ENCODE measurements at regions not wholly inside any gene's neighbourhood (a gene's known extent, or its start where the extent isn't known, plus 50 kb on each side); places are given as distances from the start of the nearest gene placed in this dataset.

DNA sequence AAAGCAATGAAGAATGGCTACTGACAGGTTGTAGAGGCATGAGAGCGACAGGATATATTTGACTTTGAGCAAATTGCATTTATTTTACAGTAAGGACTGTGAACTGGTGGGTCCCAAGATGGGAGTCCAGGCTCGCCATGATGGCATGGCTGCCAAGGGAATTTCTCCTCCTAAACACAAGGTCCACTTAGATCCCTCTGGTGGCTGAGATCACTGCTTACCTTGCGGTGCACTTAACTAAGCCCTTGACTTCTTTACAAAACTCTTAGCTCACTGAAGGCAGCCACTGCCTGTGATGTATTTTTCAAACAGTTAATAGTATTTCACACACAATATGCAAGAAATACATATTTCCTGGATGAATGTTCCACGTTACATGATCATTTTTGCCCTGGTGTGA is 50.3 kb upstream of the SORBS2 start:
- no peak for DNase-seq

- no peak for DNase-seq
These were observed 52.0 kb upstream of the SORBS2 start for GRCh38 chr4:185863946-185864345.

- no peak for DNase-seq
These were observed 53.9 kb upstream of the SORBS2 start for GRCh38 chr4:185865901-185866328.

DNA sequence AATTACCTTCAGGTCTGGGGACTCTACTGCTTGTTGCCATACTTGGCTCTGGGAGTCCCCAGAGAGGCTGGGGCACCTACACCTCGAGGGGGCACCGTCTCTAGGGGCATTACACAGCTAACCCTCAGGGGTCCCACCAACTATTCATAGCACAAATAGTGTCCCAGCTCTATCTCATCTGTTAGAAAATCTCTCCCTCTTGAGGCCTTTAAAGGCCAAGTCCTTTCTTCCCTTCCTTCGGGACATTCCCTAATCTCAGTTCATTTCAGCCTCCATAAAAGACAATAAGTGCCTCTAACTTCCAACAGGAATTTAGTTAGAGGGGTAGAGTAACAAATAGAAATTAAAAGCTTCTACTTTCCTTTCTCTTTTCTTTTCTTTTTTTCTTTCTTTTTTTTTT is 55.8 kb upstream of the SORBS2 start:
- no peak for DNase-seq

DNA sequence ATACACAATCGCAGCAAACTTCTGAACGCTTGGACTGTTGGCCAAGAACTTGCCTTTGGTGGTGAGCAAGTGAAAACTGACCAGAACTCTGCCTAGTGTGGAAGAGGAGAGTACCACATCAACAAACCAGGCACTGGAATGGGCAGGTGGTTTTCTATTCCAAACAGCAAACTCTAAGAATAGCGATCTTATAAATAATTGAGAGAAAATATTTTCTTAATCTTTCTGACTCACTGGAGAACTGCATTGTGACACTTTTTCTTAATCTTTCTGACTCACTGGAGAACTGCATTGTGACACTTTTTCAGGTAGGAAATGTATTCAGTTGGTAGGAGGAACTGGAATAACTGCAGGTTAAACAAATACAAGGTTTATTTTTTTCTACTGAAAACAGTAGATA is 57.0 kb upstream of the SORBS2 start:
- DNase-seq, result no peak

- peak; percentile 57 to 86 for DNase-seq
These were observed 57.4 kb upstream of the SORBS2 start for GRCh38 chr4:185869427-185869826.

GRCh38 chr4:185870366-185870765 is 58.4 kb upstream of the SORBS2 start:
- DNase-seq, result no peak

GRCh38 chr4:185872747-185873380 is 60.9 kb upstream of the SORBS2 start:
- no peak for DNase-seq

DNA sequence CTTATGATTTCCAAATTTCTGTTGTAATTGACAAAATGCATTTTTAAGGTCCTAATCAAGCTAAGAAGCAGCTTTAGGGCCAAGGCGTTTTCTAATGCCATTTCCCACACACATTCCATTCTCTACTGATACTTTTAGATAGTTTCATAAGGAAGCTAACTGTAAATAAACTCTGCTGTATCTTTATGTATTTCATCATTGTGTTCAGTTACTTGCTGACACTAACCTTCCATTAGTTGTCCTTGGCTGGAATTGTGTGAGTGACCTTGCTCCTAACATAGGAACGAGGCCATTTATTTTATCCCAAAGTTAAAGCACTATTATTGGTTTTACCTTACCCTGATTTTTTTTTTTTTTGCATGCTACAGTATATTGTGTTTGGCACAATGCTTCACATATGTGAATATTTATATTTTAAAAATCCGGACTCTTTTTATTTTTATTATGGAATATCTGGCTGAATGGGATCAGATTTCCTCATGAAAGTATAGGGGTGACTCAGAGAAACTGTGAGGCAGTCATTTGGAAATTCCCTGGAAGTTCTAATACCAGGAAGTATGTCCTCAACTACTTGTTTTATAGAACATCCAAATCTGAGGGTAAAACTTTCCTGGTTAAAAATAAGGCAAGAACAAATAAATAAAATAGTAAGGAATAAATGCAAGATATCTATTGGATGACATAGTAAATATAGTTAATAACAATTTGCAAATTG is 62.7 kb upstream of the SORBS2 start:
- DNase-seq, result no peak

GRCh38 chr4:185875316-185875907 is 63.4 kb upstream of the SORBS2 start:
- DNase-seq, result no peak

GRCh38 chr4:185878633-185879032 is 66.6 kb upstream of the SORBS2 start:
- DNase-seq, result no peak

- no peak for DNase-seq
These were observed 67.8 kb upstream of the SORBS2 start for GRCh38 chr4:185879666-185880312.

DNA sequence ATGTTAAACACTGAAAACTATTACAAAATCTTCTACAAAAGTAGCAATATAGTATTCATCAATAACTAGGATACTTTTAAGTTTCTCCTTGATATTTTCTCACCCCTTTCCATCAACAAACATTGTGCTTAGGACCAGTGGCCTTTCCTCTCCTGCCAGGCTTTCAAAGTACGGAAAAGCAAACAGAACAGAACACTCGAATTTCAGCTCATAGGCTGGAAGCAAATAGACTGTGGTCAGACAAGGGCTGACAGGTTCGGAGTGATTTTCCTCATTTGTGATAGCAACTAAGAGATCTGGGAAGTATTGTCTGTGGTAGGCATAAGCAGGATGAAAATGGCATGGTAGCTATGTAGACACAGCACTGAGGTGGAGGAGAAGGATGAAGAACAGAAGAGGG is 68.6 kb upstream of the SORBS2 start:
- no peak for DNase-seq

DNA sequence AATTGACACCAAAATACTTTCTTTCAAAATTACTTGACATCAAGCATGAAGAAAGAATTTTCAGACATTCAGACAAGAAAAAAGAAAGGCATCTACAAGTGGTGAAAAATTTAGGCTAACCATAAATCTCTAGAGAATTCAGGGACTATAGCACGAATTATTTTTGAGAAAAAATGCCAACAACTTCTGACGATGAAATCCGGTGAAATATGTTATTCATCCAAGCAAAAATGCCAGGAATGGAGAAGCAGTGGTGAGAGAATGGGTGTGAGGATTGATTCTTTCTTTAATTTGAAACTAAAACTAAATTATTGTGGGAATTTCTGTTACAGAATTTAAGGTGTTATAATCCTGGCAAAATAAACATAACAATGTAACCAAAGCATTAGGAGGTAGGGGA is 69.4 kb upstream of the SORBS2 start:
- DNase-seq, result no peak

- DNase-seq, result no peak
These were observed 71.6 kb upstream of the SORBS2 start for GRCh38 chr4:185883591-185883990.

GRCh38 chr4:185885075-185885474 is 73.1 kb upstream of the SORBS2 start:
- peak; percentile 53 to 74 for DNase-seq

DNA sequence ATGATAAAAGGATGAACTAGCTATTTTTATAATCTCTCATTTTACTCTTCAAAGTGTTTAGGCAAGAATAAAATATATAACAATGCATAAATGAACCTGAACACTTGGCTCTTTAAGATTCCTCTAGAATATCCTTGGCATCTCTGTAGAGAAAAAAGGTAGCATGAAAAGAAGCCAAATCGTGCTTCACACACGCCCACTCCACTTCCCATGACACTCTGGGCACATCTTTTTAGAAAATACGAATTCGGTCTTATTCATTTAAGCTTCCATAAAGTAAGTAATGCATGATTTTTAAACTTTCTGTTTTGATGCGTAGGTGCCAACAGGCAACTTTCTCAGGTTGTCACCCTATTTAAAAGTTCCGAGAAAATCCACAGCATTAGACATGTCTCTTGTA is 73.6 kb upstream of the SORBS2 start:
- DNase-seq, result no peak

DNA sequence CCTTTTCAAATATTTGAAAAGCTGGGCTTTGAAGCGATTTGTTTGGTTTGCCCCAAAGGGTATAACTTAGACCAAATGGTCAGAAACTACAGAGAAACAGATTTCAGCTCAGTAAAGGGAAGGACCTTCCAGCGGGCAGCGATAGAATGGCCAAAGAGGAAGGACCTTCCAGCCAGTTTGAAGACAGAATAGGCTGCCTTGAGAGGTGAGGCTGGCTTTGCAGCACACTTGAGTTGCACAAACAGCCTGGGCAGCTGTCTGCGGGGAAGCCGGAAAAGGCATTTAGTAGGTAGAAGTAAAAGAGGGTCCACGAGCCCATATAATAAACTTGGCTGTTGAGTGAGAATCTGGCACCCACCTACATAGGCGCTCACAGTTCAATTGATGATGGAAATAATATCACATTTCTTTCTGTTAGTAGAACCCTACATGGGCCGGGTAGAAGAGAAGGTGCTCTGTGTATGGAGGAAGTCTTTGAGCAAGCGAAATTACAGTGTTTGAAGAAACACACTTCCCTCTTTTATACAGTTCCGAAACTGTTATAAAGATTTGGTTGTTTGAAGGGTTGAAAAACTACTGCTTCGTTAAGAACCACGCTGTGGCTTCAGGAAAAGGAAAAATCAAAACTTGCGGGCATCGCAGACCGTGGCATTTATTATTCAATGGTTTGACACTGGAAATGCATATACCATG is 75.0 kb upstream of the SORBS2 start:
- DNase-seq, result no peak

GRCh38 chr4:185888676-185889075 is 76.7 kb upstream of the SORBS2 start:
- no peak for DNase-seq

DNA sequence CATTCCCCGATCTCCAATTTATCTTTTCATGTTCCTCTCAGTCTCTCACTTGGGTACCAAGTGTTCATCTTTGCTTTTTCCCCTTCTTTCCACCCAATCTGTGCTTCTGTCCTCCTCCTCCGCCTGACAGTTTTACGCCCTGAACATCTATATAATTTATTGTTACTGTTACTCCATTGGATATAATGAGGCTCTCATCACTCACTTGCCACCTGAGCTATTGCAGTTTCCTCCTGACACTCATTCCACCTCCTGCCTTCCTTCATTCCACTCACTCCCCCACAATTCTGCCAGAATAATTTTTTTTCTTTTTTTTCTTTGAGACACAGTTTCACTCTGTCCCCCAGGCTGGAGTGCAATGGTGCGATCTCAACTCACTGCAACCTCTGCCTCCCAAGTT is 77.6 kb upstream of the SORBS2 start:
- no peak for DNase-seq

DNA sequence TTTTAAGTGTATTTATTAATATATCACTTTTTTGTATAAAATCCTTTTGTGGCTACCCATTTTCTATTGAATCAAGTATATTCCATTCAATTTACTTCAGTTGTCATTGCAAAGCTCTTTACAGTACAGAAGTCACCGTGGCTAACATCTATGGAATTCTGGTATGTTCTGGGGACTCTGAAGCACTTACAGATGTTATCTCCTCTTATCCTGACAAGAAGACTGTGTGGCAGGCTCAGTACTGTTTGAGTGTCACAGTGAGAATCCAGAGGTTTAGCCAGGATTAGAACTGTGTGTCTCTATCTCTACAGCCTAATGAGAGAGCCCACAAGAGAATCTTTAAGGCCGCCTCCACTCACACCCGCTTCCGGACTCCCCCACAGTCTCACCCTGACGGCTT is 78.2 kb upstream of the SORBS2 start:
- DNase-seq, result no peak

DNA sequence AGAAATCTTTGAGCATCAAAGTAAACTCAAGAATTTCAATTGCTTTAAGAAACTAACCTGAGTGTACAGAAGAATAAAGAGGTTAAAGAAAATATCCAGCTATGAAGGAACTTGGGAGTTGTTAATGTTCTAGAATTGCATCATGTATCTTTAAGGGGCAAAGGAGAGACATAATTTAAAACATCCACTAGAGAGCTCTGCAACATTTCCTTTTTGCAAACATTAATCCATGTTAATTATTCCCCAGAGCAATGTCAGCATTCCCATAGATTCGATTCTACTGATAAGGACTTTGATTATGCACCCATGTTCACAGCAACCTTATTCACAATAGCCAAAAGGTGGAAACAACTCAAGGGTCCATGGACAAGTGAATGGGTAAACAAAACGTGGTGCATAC is 80.2 kb upstream of the SORBS2 start:
- DNase-seq, result no peak

- no peak for DNase-seq
These were observed 81.5 kb upstream of the SORBS2 start for GRCh38 chr4:185893500-185893899.
